Endothelial cell of umbilical vein (primary cell): ENCODE measurements at regions not wholly inside any gene's neighbourhood (a gene's known extent, or its start where the extent isn't known, plus 50 kb on each side); places are given as distances from the start of the nearest gene placed in this dataset.

Source experiments
- BruUV-seq: library from RNA; stranded (reverse); fragments of 400-500 nt; replicated peaks from 2 replicates; lab custom pipeline; 2021; lab: Mats Ljungman, UMichigan
- CTCF ChIA-PET: fragments of 300-600, 350-600 bp; sonication (Branson Sonifier 250); formaldehyde crosslinking; loops from one replicate; lab custom pipeline; 2021; ENCODE audit warnings: antibody characterized with exemption, inconsistent platforms; lab: Charles Lee
- POLR2A ChIA-PET: fragments of 300-600, 350-600 bp; sonication (Branson Sonifier 250); formaldehyde crosslinking; loops from one replicate; lab custom pipeline; 2021; ENCODE audit warnings: antibody characterized with exemption, inconsistent platforms; lab: Charles Lee
- DNase-seq: peaks from one replicate; pipeline ENCODE4 v3.0.0-alpha.2; 2011; ENCODE audit warnings: low read depth, low spot score
- FAIRE-seq: peaks from 2 replicates; lab custom pipeline; 2011; peaks lifted over from hg19 to GRCh38; lab: Jason Lieb, UNC
- H2AFZ ChIP-seq: 2 replicates; pipeline ENCODE4 v1.6.0; 2012; ENCODE audit warnings: low read depth, low read length, control low read depth, inconsistent platforms
- H3K27ac ChIP-seq: 2 replicates; pipeline ENCODE4 v1.5.1; 2011; ENCODE audit warnings: low read depth, mild to moderate bottlenecking, control low read depth, low read length, moderate library complexity; ENCODE audit not compliant: insufficient read depth
- H3K27me3 ChIP-seq, 2 experiments: 2 replicates each; pipeline versions ENCODE4 v1.6.0 to v1.6.1; 2011; ENCODE audit warnings: low read length in 2 of 2, mixed read lengths in 1 of 2; ENCODE audit not compliant: control insufficient read depth in 2 of 2, insufficient read depth in 2 of 2
- H3K36me3 ChIP-seq, 2 experiments: 2 replicates in 1 of 2; 3 replicates in 1 of 2; pipeline ENCODE4 v1.5.1; 2011; ENCODE audit warnings: low read length in 2 of 2, mild to moderate bottlenecking in 1 of 2, moderate library complexity in 1 of 2; ENCODE audit not compliant: control insufficient read depth in 2 of 2, insufficient read depth in 2 of 2; ENCODE audit errors: extremely low read depth in 1 of 2
- H3K4me1 ChIP-seq: 3 replicates; pipeline ENCODE4 v1.5.1; 2011; ENCODE audit warnings: mild to moderate bottlenecking, low read length; ENCODE audit not compliant: control insufficient read depth, insufficient read depth; ENCODE audit errors: extremely low read depth
- H3K4me2 ChIP-seq: 2 replicates; pipeline ENCODE4 v1.6.1; 2011; ENCODE audit warnings: low read length, control low read depth, mixed read lengths; ENCODE audit not compliant: insufficient read depth
- H3K4me3 ChIP-seq, 3 experiments: fragments of 200-600 bp in 1 of 3; sonication (generic), shearing (Covaris generic) in 1 of 3; replicated peaks in 1 of 3; 2 replicates each; pipeline ENCODE4 v1.5.1; 2011 to 2016; ENCODE audit warnings: control low read depth in 3 of 3, low read length in 3 of 3, mild to moderate bottlenecking in 2 of 3, inconsistent platforms in 1 of 3, low read depth in 1 of 3, moderate library complexity in 1 of 3; ENCODE audit not compliant: insufficient read depth in 1 of 3
- H3K79me2 ChIP-seq: 2 replicates; pipeline ENCODE4 v1.6.0; 2012; ENCODE audit warnings: low read length, inconsistent platforms; ENCODE audit not compliant: control insufficient read depth, insufficient read depth
- H3K9ac ChIP-seq: replicated peaks from 2 replicates; pipeline ENCODE3; 2011; ENCODE audit warnings: low read length, control low read depth; ENCODE audit not compliant: insufficient read depth; ENCODE audit errors: extremely low read depth
- H3K9me1 ChIP-seq: replicated peaks from 3 replicates; pipeline ENCODE4 v1.6.0; 2011; ENCODE audit warnings: mild to moderate bottlenecking, low read length; ENCODE audit not compliant: control insufficient read depth, insufficient read depth; ENCODE audit errors: extremely low read depth
- H3K9me3 ChIP-seq: replicated peaks from 2 replicates; pipeline ENCODE4 v1.5.1; 2012; ENCODE audit warnings: low read length, inconsistent platforms; ENCODE audit not compliant: control insufficient read depth, insufficient read depth
- H4K20me1 ChIP-seq: replicated peaks from 2 replicates; pipeline ENCODE3; 2011; ENCODE audit warnings: mild to moderate bottlenecking, low read length; ENCODE audit not compliant: control insufficient read depth, insufficient read depth; ENCODE audit errors: extremely low read depth
- EZH2 ChIP-seq: IDR thresholded peaks from 2 replicates; pipeline ENCODE4 v1.6.1; 2012; ENCODE audit warnings: borderline replicate concordance, low read depth, mild to moderate bottlenecking, moderate library complexity, low read length, inconsistent platforms; ENCODE audit not compliant: severe bottlenecking
- FOS ChIP-seq: IDR thresholded peaks from 2 replicates; pipeline ENCODE4 v1.6.1; 2011; ENCODE audit warnings: mild to moderate bottlenecking, low read length, moderate library complexity, borderline replicate concordance; ENCODE audit not compliant: insufficient read depth
- GATA2 ChIP-seq: IDR thresholded peaks from 2 replicates; pipeline ENCODE4 v1.7.0; 2011; ENCODE audit warnings: low read depth, mild to moderate bottlenecking, moderate library complexity, mixed read lengths, low read length; ENCODE audit not compliant: insufficient read length, insufficient read depth
- JUN ChIP-seq: IDR thresholded peaks from 2 replicates; pipeline ENCODE4 v1.6.1; 2011; ENCODE audit warnings: borderline replicate concordance, low read depth; ENCODE audit not compliant: insufficient read length, insufficient read depth
- MYC ChIP-seq: IDR thresholded peaks from one replicate; pipeline ENCODE4 v1.6.1; 2011; ENCODE audit warnings: mild to moderate bottlenecking, low read depth, low read length
- POLR2A ChIP-seq: IDR thresholded peaks from 2 replicates; pipeline ENCODE4 v1.6.1; 2012; ENCODE audit warnings: low read depth, mild to moderate bottlenecking, control low read depth, low read length
- POLR2AphosphoS5 ChIP-seq: IDR thresholded peaks from 2 replicates; pipeline ENCODE4 v1.6.1; 2012; ENCODE audit warnings: low read depth, mild to moderate bottlenecking, control low read depth, low read length, moderate library complexity; ENCODE audit not compliant: insufficient read depth
- dilution Hi-C: fragments of 300-500 bp; cut with MboI; formaldehyde crosslinking; loops from one replicate; pipeline ENCODE4 v1.15.0; 2019; ENCODE audit warnings: low sequenced_read_pairs; ENCODE audit not compliant: extremely low pct_ligation_motif_present
- intact Hi-C: fragments of 100-400 bp; cut with micrococcal nuclease; formaldehyde crosslinking; loops from one replicate; pipeline ENCODE4 v1.10.0; 2022
- TF ChIP-seq, protein P1 (sequence below), 2 donors: IDR thresholded peaks; 1 replicate in 1 of 2; 2 replicates in 1 of 2; pipeline ENCODE4 v1.5.1; 2011; ENCODE audit warnings: low read length in 2 of 2, mild to moderate bottlenecking in 2 of 2, moderate library complexity in 2 of 2, control low read depth in 1 of 2, inconsistent platforms in 1 of 2, low read depth in 1 of 2; ENCODE audit not compliant: insufficient read depth in 1 of 2; ENCODE audit errors: extremely low read depth in 1 of 2
- TF ChIP-seq, protein P2 (sequence below): IDR thresholded peaks from 2 replicates; pipeline ENCODE4 v1.6.1; 2011; ENCODE audit not compliant: insufficient read depth, insufficient read length

DNA sequence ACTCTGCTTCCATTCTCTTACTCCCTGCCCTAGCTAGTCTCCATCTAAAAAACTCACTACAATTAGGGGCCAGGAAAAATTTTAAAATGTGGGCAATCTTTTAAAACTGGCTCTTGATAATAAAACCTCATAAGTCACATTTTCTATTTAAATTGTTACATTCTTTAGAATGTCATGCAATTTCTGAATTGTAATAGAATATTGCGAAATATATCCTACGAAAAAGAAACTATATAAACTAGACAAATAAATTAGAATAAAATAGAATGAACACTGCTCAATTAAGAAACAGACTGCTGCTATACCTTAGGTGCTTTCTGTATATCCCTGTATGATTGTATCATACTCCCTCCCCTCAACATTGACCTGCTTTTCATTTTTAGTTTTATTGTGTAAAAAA is 826.0 kb downstream of the IGSF11 start:
- intact Hi-C loops: no loop called here
- H2AFZ ChIP-seq: no peak overlapping the region
- H3K4me3 ChIP-seq: no peak overlapping the region
- no peaks in the 10 kb centered on the region for H3K4me1 ChIP-seq
- H4K20me1 ChIP-seq: no peaks in the 10 kb centered on the region
- no TSS peak for BruUV-seq
- DNase-seq (no peak), FAIRE-seq (no peak)
- H3K9ac ChIP-seq: no peak overlapping the region
- H3K36me3 ChIP-seq: no peaks in the 10 kb centered on the region
- no peaks in the 10 kb centered on the region for H3K9me1 ChIP-seq
- no peaks in the 10 kb centered on the region for H3K79me2 ChIP-seq
- no peaks in the 10 kb centered on the region for H3K9me3 ChIP-seq
- POLR2A ChIA-PET: no interaction called here
- H3K27ac ChIP-seq: no peak overlapping the region
- dilution Hi-C loops: no loop called here
- no peak overlapping the region for H3K4me2 ChIP-seq
- CTCF ChIA-PET: no interaction called here
- no peak for TF ChIP-seq EZH2
- no peak for TF ChIP-seq POLR2AphosphoS5
- TF ChIP-seq, protein P1, sequence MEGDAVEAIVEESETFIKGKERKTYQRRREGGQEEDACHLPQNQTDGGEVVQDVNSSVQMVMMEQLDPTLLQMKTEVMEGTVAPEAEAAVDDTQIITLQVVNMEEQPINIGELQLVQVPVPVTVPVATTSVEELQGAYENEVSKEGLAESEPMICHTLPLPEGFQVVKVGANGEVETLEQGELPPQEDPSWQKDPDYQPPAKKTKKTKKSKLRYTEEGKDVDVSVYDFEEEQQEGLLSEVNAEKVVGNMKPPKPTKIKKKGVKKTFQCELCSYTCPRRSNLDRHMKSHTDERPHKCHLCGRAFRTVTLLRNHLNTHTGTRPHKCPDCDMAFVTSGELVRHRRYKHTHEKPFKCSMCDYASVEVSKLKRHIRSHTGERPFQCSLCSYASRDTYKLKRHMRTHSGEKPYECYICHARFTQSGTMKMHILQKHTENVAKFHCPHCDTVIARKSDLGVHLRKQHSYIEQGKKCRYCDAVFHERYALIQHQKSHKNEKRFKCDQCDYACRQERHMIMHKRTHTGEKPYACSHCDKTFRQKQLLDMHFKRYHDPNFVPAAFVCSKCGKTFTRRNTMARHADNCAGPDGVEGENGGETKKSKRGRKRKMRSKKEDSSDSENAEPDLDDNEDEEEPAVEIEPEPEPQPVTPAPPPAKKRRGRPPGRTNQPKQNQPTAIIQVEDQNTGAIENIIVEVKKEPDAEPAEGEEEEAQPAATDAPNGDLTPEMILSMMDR (IDR thresholded peaks at IDR 0.05; ENCODE audit: extremely low read depth in 1 of 2, insufficient read depth in 1 of 2, low read depth in 1 of 2, low read length in 2 of 2): no peak
- TF ChIP-seq POLR2A: no peak
- TF ChIP-seq MYC: no peak
- TF ChIP-seq, protein P2, sequence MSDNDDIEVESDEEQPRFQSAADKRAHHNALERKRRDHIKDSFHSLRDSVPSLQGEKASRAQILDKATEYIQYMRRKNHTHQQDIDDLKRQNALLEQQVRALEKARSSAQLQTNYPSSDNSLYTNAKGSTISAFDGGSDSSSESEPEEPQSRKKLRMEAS: no peak
- no peak for TF ChIP-seq FOS
- TF ChIP-seq JUN: no peak
- TF ChIP-seq GATA2: no peak
- no peaks in the 10 kb centered on the region for H3K27me3 ChIP-seq
